NK-92 treated with Interleukin-12 subunit alpha and Interleukin-12 subunit beta, amount 100 ng/mL, for 24 hours (cell line): ENCODE measurements at regions not wholly inside any gene's neighbourhood (a gene's known extent, or its start where the extent isn't known, plus 50 kb on each side); places are given as distances from the start of the nearest gene placed in this dataset.

Experiments
- DNase-seq: peaks from one replicate; lab custom pipeline; 2025; lab: John Stamatoyannopoulos, UW

GRCh38 chr13:78334059-78334458, 269.3 kb downstream of the POU4F1 start:
- no peak for DNase-seq

DNA sequence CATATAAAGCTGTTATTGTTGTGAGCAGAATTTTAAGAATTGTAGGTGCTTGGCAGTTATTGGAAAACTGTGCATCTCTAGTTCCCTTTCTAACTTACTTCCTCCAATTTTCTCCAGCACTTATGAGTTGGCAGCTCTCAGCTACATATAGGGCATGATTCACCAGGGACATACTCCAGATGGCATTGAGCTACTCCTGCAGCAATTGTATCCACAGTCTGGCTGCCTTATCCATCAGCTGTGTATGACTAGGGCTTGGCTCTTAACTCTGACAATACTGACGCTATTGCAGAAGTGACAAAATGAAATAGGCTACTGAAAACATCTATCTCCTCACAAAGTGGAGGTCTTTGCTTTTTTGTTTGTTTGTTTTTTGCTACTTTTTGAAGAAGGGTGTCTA, 276.7 kb downstream of the POU4F1 start:
- no peak for DNase-seq

DNA sequence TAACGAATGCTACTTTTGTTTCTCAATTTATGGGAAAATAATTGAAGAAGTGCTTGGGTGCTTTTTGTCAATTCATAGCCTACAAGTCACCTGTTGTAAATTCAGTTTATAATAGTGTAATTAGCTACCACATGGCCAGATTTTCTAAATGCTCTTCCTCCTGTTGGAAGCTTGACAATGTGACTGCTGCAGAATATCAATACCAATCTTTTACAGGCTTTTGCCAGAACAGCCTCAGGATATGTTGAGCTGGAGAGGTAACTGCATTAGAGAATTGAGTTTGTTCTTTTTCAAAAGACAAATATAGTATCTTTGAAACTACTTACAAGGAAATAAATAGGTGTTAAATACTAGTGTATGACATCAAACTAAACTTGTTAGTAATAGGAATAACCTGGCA, 277.8 kb downstream of the POU4F1 start:
- DNase-seq, result no peak

- no peak for DNase-seq
Observed at GRCh38 chr13:78323848-78324247, 279.5 kb downstream of the POU4F1 start.

GRCh38 chr13:78323040-78323439, 280.3 kb downstream of the POU4F1 start:
- DNase-seq, result no peak

DNA sequence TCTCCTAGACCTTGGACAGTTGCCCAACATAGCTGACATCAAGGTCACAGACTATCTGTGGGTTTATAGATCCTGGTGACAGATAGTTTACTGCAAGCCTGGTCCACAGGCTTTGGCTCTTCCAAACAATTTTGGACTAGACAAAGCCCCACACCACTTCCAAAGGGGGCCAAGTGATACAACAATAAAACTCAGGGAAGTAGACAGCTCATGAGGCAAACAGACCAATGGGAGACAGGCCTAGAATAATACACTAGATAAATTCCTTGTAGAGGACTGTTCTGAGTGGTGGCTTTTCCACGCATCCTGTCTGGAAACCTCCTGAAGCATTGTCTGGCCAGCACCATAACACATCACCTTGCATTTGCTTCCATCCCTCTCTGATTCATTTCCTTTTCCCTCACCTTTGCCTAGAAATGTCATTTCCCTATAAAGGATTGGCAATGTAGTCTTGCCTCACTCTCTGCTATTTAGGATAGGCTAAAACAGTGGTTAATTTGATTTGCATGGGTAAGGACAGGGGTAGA, 284.2 kb downstream of the POU4F1 start:
- DNase-seq, result no peak

DNA sequence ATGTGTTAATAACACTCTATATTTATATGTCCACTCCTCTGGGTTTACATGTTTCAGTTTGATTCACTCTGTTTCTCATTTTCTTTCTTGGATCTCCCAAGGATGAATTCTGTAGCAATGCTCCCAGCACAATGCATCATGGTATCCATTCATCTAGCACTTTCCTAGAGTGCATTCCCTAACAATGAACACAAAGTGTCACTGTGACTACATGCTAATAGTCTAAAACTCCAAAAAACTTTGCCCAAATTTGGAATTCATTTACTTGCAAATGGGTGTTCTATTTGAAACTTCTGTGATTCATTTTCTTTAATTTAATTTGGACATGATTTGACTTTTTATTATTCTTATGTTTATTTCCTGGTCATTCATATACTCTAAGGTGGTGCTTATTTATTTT, 286.3 kb downstream of the POU4F1 start:
- no peak for DNase-seq

- DNase-seq, result no peak
Observed at GRCh38 chr13:78309497-78310180, 293.7 kb downstream of the POU4F1 start.

- no peak for DNase-seq
Observed at GRCh38 chr13:78306519-78307206, 296.7 kb downstream of the POU4F1 start.

GRCh38 chr13:78305171-78305570, 298.2 kb downstream of the POU4F1 start:
- no peak for DNase-seq

GRCh38 chr13:78299832-78300623, 303.3 kb downstream of the POU4F1 start:
- DNase-seq, result no peak

- no peak for DNase-seq
Observed at GRCh38 chr13:78298657-78299056, 304.7 kb downstream of the POU4F1 start.

- no peak for DNase-seq
Observed at GRCh38 chr13:78286748-78287147, 316.6 kb downstream of the POU4F1 start.

- DNase-seq, result no peak
Observed at GRCh38 chr13:78265098-78265497, 338.3 kb downstream of the POU4F1 start.

DNA sequence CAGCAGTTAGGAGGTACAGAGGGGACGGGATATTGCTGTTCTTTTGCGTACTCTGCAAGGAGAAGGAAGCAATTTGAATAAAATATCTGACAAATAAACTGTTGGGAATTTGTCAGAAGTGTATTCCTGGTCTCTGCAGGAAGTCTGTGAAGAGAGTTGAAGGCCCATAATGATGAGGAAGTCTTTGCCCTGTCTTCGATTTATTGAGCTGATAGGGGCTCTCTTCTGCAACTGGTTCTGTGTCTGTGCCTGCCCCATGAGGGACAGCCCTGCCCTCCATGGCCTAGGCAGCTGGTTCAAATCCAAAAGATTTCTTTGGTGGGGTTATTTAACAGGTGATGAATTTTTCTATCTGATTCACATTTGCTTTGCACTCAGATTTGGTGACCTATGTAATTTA, 339.7 kb upstream of the EDNRB start:
- no peak for DNase-seq

GRCh38 chr13:78256484-78256883, 337.9 kb upstream of the EDNRB start:
- DNase-seq, result no peak

- DNase-seq, result no peak
Observed at GRCh38 chr13:78254113-78254512, 335.5 kb upstream of the EDNRB start.

DNA sequence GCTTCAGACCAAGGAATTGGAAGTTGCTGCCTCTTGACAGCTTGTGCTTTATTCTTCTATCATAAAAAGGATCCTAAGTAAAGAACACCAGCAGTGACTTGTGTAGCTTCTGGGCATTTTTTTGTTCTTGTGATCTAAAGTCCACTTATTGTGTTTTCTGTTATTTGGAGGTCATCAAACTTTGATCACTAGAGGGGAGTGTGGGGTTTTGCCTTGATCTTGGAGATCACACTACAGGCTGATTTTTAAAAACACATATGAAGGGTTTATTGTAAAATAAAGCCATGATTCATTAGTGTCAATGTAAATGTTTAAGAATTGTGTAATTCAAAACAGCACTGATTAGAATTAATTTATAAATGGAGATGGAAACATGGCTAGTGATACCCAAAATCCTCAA, 328.7 kb upstream of the EDNRB start:
- DNase-seq, result no peak

DNA sequence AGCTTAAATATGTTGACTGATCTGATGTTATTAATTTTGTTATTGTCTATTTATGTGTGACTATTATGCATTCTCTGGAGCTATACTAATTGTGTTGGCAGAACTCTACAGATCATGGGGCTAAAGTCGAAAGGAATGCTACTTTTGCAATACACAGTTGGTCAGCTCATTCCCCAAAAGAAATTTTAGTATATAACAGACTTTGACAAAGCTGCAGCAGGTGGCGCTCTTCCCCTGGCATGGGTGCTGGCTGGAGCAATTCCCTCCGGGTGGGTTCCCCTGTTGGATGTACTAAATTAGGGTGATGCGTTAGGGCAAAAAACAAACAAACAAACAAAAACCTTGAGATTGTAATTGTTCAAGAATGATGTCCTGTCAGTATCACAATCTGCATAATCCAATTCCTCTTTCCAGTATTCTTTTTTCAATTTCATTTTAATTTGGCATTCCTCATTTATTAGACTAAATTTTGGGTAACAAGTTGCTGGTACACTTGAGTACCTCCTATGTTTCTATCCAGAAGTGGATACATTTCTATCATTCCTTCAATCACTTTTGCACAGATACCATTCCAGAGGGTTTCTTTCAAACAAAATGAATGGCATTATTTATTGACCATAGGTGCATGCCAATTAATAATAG, 322.8 kb upstream of the EDNRB start:
- DNase-seq, result peak; percentile 0

- no peak for DNase-seq
Observed at GRCh38 chr13:78239714-78240113, 321.1 kb upstream of the EDNRB start.

GRCh38 chr13:78238911-78239310, 320.3 kb upstream of the EDNRB start:
- no peak for DNase-seq

- no peak for DNase-seq
Observed at GRCh38 chr13:78228940-78229339, 310.3 kb upstream of the EDNRB start.
